GM06990 (cell line): ENCODE measurements at regions not wholly inside any gene's neighbourhood (a gene's known extent, or its start where the extent isn't known, plus 50 kb on each side); places are given as distances from the start of the nearest gene placed in this dataset.

Source experiments
- DNase-seq: peaks from one replicate; pipeline ENCODE4 v3.0.0-alpha.2; 2011; ENCODE audit not compliant: insufficient read length; ENCODE audit errors: extremely low read depth
- H3K27me3 ChIP-seq: replicated peaks from 2 replicates; pipeline ENCODE4 v1.6.0; 2011; ENCODE audit warnings: low read length; ENCODE audit not compliant: control insufficient read depth, insufficient read depth
- H3K36me3 ChIP-seq: 2 replicates; pipeline ENCODE4 v1.5.1; 2011; ENCODE audit warnings: low read length; ENCODE audit not compliant: control insufficient read depth, insufficient read depth
- H3K4me3 ChIP-seq: replicated peaks from 2 replicates; pipeline ENCODE4 v1.5.1; 2011; ENCODE audit warnings: low read depth, mild to moderate bottlenecking, control low read depth, low read length
- CTCF ChIP-seq: IDR thresholded peaks from 2 replicates; pipeline ENCODE4 v1.5.1; 2011; ENCODE audit warnings: low read length, control low read depth, mild to moderate bottlenecking, inconsistent platforms; ENCODE audit not compliant: insufficient read depth, poor library complexity, severe bottlenecking

GRCh38 chr6:113627480-113627879 lies 229.7 kb upstream of the MARCKS start:
- peak; percentile 77 for DNase-seq
- Histone ChIP-seq H3K27me3 (no peaks in the 10 kb centered on the region), H3K36me3 (no peaks in the 10 kb centered on the region), H3K4me3 (no peak overlapping the region)
- TF ChIP-seq CTCF = no peak

GRCh38 chr6:113629256-113629655 lies 227.9 kb upstream of the MARCKS start:
- no peak for DNase-seq
- Histone ChIP-seq H3K4me3 (no peak overlapping the region), H3K36me3 (no peaks in the 10 kb centered on the region), H3K27me3 (no peaks in the 10 kb centered on the region)
- no peak for TF ChIP-seq CTCF

- TF ChIP-seq CTCF = no peak
- DNase-seq = no peak
- no peaks in the 10 kb centered on the region for H3K36me3 ChIP-seq
- no peaks in the 10 kb centered on the region for H3K27me3 ChIP-seq
- peak overlapping the region; percentile 17; the same call in 1 of the 2 replicates for H3K4me3 ChIP-seq
Measured at GRCh38 chr6:113629975-113630737, 227.0 kb upstream of the MARCKS start.

GRCh38 chr6:113630738-113631535 lies 226.2 kb upstream of the MARCKS start:
- TF ChIP-seq CTCF = no peak
- H3K36me3 ChIP-seq = no peaks in the 10 kb centered on the region
- H3K4me3 ChIP-seq = peak overlapping the region; percentile 59
- peak; percentile 88 for DNase-seq
- H3K27me3 ChIP-seq = no peaks in the 10 kb centered on the region

GRCh38 chr6:113631666-113632065 lies 225.5 kb upstream of the MARCKS start:
- TF ChIP-seq CTCF = no peak
- peak overlapping the region; percentile 52 for H3K4me3 ChIP-seq

More at GRCh38 chr6:113631666-113632065, 225.5 kb upstream of the MARCKS start:
- no peak for DNase-seq
- H3K36me3 ChIP-seq = no peaks in the 10 kb centered on the region
- no peaks in the 10 kb centered on the region for H3K27me3 ChIP-seq
